ENCODE measurements at regions not wholly inside any gene's neighbourhood (a gene's known extent, or its start where the extent isn't known, plus 50 kb on each side); places are given as distances from the start of the nearest gene placed in this dataset.

DNA sequence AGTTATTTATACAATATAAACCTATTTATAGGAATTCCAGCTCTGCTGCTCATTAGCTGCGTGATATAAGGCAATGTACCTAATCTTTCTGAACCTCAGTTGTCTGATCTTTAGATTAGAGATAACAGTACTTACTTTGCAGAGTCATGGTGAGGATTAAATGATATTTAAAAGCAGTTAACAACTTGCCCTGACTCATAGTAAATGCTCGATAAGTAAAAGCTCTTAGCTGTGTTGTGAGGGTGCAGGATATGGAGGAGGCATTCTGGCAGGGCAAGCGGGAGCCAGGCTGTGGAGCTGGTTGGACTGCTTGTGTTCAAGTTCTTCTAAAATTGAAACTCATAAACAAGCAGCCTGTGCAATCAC is 140.0 kb upstream of the PRICKLE1 start:
- TF ChIP-seq, protein P1, sequence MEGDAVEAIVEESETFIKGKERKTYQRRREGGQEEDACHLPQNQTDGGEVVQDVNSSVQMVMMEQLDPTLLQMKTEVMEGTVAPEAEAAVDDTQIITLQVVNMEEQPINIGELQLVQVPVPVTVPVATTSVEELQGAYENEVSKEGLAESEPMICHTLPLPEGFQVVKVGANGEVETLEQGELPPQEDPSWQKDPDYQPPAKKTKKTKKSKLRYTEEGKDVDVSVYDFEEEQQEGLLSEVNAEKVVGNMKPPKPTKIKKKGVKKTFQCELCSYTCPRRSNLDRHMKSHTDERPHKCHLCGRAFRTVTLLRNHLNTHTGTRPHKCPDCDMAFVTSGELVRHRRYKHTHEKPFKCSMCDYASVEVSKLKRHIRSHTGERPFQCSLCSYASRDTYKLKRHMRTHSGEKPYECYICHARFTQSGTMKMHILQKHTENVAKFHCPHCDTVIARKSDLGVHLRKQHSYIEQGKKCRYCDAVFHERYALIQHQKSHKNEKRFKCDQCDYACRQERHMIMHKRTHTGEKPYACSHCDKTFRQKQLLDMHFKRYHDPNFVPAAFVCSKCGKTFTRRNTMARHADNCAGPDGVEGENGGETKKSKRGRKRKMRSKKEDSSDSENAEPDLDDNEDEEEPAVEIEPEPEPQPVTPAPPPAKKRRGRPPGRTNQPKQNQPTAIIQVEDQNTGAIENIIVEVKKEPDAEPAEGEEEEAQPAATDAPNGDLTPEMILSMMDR (tag by site-specific recombination; IDR thresholded peaks at IDR 0.05), result no peak
- TF ChIP-seq SP2 (tag by site-specific recombination; IDR thresholded peaks at IDR 0.05), result no peak
- TF ChIP-seq, protein P2, sequence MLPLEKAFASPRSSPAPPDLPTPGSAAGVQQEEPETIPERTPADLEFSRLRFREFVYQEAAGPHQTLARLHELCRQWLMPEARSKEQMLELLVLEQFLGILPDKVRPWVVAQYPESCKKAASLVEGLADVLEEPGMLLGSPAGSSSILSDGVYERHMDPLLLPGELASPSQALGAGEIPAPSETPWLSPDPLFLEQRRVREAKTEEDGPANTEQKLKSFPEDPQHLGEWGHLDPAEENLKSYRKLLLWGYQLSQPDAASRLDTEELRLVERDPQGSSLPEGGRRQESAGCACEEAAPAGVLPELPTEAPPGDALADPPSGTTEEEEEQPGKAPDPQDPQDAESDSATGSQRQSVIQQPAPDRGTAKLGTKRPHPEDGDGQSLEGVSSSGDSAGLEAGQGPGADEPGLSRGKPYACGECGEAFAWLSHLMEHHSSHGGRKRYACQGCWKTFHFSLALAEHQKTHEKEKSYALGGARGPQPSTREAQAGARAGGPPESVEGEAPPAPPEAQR (tag by site-specific recombination; IDR thresholded peaks at IDR 0.05), result no peak
- TF ChIP-seq, protein P3, sequence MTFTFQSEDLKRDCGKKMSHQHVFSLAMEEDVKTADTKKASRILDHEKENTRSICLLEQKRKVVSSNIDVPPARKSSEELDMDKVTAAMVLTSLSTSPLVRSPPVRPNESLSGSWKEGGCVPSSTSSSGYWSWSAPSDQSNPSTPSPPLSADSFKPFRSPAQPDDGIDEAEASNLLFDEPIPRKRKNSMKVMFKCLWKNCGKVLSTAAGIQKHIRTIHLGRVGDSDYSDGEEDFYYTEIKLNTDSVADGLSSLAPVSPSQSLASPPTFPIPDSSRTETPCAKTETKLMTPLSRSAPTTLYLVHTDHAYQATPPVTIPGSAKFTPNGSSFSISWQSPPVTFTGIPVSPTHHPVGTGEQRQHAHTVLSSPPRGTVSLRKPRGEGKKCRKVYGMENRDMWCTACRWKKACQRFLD (tag by site-specific recombination; IDR thresholded peaks at IDR 0.05), result no peak
- TF ChIP-seq, protein P4, sequence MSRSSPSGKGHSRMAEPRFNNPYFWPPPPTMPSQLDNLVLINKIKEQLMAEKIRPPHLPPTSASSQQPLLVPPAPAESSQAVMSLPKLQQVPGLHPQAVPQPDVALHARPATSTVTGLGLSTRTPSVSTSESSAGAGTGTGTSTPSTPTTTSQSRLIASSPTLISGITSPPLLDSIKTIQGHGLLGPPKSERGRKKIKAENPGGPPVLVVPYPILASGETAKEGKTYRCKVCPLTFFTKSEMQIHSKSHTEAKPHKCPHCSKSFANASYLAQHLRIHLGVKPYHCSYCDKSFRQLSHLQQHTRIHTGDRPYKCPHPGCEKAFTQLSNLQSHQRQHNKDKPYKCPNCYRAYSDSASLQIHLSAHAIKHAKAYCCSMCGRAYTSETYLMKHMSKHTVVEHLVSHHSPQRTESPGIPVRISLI (tag by site-specific recombination; IDR thresholded peaks at IDR 0.05), result no peak
- TF ChIP-seq YY1 (tag by site-specific recombination; IDR thresholded peaks at IDR 0.05), result no peak
- TF ChIP-seq ZNF335 (tag by site-specific recombination; conservative IDR thresholded peaks at IDR 0.05), result no peak
- 0 out of 2 replicates have a peak, but pooled peaks have one; percentile 17 for TF ChIP-seq ZNF629 (tag by site-specific recombination; IDR thresholded peaks at IDR 0.05)
- TF ChIP-seq ZNF626 (tag by site-specific recombination; IDR thresholded peaks at IDR 0.05), result no peak
- TF ChIP-seq GLI2 (tag by site-specific recombination; IDR thresholded peaks at IDR 0.05; ENCODE audit: borderline replicate concordance, low read depth), result no peak
